ENCODE measurements at regions not wholly inside any gene's neighbourhood (a gene's known extent, or its start where the extent isn't known, plus 50 kb on each side); places are given as distances from the start of the nearest gene placed in this dataset.
A peak's percentile ranks its signal among the peaks of the same experiment; 100 is the strongest.
"Not testable (repeated sequence)": the region's sequence is repeated elsewhere in the genome, so short reads cannot be mapped to it uniquely, and the experiment has no call there.

- H3K36me3 ChIP-seq; H3K27ac ChIP-seq; H3K27me3 ChIP-seq; H3K4me3 ChIP-seq; H3K4me1 ChIP-seq; H3K9me3 ChIP-seq; intact Hi-C loops (cut with DNase I); DNase-seq: not testable (repeated sequence)
- WGBS, 2 donors: 88 to 93% methylated on average over 1 of the region's 2 CpGs
Measured at GRCh38 chr2:111549174-111549573, 334.8 kb downstream of the ANAPC1 start.

GRCh38 chr2:111551428-111551827 is 332.6 kb downstream of the ANAPC1 start:
- intact Hi-C loops (cut with DNase I); H3K4me1 ChIP-seq: not testable (repeated sequence)

GRCh38 chr2:111552625-111553024 is 331.4 kb downstream of the ANAPC1 start:
- 92 to 96% methylated on average over 4 of the region's 9 CpGs for WGBS, 2 donors
- H3K27me3 ChIP-seq; intact Hi-C loops (cut with DNase I); H3K4me1 ChIP-seq; H3K9me3 ChIP-seq; H3K36me3 ChIP-seq; H3K4me3 ChIP-seq; H3K27ac ChIP-seq; DNase-seq: not testable (repeated sequence)

More at GRCh38 chr2:111551428-111551827, 332.6 kb downstream of the ANAPC1 start:
- H3K27me3 ChIP-seq, H3K9me3 ChIP-seq, DNase-seq, H3K36me3 ChIP-seq, H3K27ac ChIP-seq, H3K4me3 ChIP-seq: not testable (repeated sequence)
- 65 to 80% methylated on average over 2 of the region's 2 CpGs for WGBS, 2 donors

GRCh38 chr2:111559301-111559700 is 324.7 kb downstream of the ANAPC1 start:
- H3K27ac ChIP-seq; H3K4me1 ChIP-seq; H3K36me3 ChIP-seq; H3K4me3 ChIP-seq; H3K9me3 ChIP-seq; intact Hi-C loops (cut with DNase I); DNase-seq; H3K27me3 ChIP-seq: not testable (repeated sequence)
- WGBS, 2 donors: 20 to 73% methylated on average over 1 of the region's 2 CpGs

GRCh38 chr2:111559814-111560213 is 324.2 kb downstream of the ANAPC1 start:
- intact Hi-C loops (cut with DNase I); H3K4me3 ChIP-seq; H3K27me3 ChIP-seq; H3K36me3 ChIP-seq; H3K9me3 ChIP-seq; H3K27ac ChIP-seq; DNase-seq; H3K4me1 ChIP-seq: not testable (repeated sequence)
- WGBS, 2 donors: 87 to 96% methylated on average over 1 of the region's 3 CpGs

- H3K4me1 ChIP-seq; H3K4me3 ChIP-seq; H3K27me3 ChIP-seq; H3K27ac ChIP-seq; H3K36me3 ChIP-seq; H3K9me3 ChIP-seq; intact Hi-C loops (cut with DNase I): not testable (repeated sequence)
- DNase-seq: peak; percentile 72
- WGBS, 2 donors: 72 to 75% methylated on average over 8 of the region's 8 CpGs
Measured at GRCh38 chr2:111566068-111566467, 317.9 kb downstream of the ANAPC1 start.

- 73 to 78% methylated on average over 5 of the region's 5 CpGs for WGBS, 2 donors
- H3K4me1 ChIP-seq; intact Hi-C loops (cut with DNase I): not testable (repeated sequence)
Measured at GRCh38 chr2:111567233-111567632, 316.8 kb downstream of the ANAPC1 start.

GRCh38 chr2:111569356-111570199 is 314.4 kb downstream of the ANAPC1 start:
- intact Hi-C loops (cut with DNase I); DNase-seq; H3K9me3 ChIP-seq; H3K27ac ChIP-seq; H3K36me3 ChIP-seq; H3K27me3 ChIP-seq; H3K4me3 ChIP-seq; H3K4me1 ChIP-seq: not testable (repeated sequence)
- 59 to 60% methylated on average over 4 of the region's 5 CpGs for WGBS, 2 donors

More at GRCh38 chr2:111567233-111567632, 316.8 kb downstream of the ANAPC1 start:
- not testable (repeated sequence) for DNase-seq, H3K27me3 ChIP-seq, H3K4me3 ChIP-seq, H3K27ac ChIP-seq, H3K9me3 ChIP-seq, H3K36me3 ChIP-seq

GRCh38 chr2:111570300-111571114 is 313.5 kb downstream of the ANAPC1 start:
- WGBS, 2 donors: 43 to 49% methylated on average over 6 of the region's 9 CpGs
- intact Hi-C loops (cut with DNase I); H3K36me3 ChIP-seq; H3K4me1 ChIP-seq; DNase-seq; H3K4me3 ChIP-seq; H3K9me3 ChIP-seq; H3K27ac ChIP-seq; H3K27me3 ChIP-seq: not testable (repeated sequence)

- DNase-seq; H3K9me3 ChIP-seq; H3K4me1 ChIP-seq; H3K27ac ChIP-seq; H3K36me3 ChIP-seq; intact Hi-C loops (cut with DNase I); H3K27me3 ChIP-seq; H3K4me3 ChIP-seq: not testable (repeated sequence)
- WGBS, 2 donors: 91 to 92% methylated on average over 4 of the region's 4 CpGs
Measured at GRCh38 chr2:111574803-111575202, 309.2 kb downstream of the ANAPC1 start.

GRCh38 chr2:111577154-111577885 is 306.7 kb downstream of the ANAPC1 start:
- 93 to 94% methylated on average over 17 of the region's 18 CpGs for WGBS, 2 donors

GRCh38 chr2:111579500-111580134 is 304.4 kb downstream of the ANAPC1 start:
- H3K36me3 ChIP-seq; H3K9me3 ChIP-seq; intact Hi-C loops (cut with DNase I); H3K27ac ChIP-seq; H3K4me3 ChIP-seq; DNase-seq; H3K4me1 ChIP-seq; H3K27me3 ChIP-seq: not testable (repeated sequence)
- WGBS, 2 donors: 65 to 78% methylated on average over 8 of the region's 10 CpGs

More at GRCh38 chr2:111577154-111577885, 306.7 kb downstream of the ANAPC1 start:
- H3K27ac ChIP-seq; H3K27me3 ChIP-seq; DNase-seq; intact Hi-C loops (cut with DNase I); H3K36me3 ChIP-seq; H3K4me1 ChIP-seq; H3K4me3 ChIP-seq; H3K9me3 ChIP-seq: not testable (repeated sequence)

Data from sigmoid colon (tissue), 6 donors.